NCI-H146 (cell line): ENCODE measurements at regions not wholly inside any gene's neighbourhood (a gene's known extent, or its start where the extent isn't known, plus 50 kb on each side); places are given as distances from the start of the nearest gene placed in this dataset.

Experiments used
- DNase-seq: peaks from one replicate; lab custom pipeline; 2025; lab: John Stamatoyannopoulos, UW

DNA sequence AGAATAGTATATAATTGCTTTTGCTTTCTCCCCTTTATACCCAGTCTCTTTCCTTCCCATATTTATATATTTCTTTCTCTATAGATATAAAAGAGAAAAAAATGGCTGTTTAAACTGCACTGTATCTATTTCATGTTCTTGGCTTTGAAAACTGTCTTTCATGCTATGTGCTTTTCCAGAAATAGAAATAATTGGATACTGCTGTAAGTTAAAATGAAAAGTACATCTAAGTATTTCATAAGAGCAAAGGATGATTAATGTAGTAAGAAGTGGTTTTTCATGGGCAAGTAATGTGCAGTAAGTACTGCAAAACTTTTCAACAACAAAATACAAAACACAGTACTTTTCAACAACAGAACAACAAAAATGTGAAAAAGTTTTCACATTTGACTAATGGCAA is 237.9 kb downstream of the SNCA start:
- DNase-seq, result no peak

DNA sequence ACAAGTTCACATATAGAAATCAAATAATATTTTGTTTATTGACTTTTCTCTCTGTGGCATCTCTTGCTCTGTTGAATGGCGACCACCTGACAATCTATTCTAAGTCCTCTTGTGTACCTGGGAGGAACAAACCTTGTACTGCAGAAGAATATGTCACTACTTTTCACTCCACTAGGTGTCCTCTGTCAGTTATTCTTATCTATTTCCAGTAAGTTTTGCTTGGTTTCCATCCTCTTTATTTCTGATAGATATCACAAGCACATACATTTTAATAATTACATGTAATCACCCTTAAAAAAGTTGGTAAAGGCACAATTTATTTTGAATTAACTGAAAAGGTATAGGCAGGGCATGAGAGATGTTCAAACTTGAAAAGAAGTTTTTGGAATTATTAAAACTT is 238.4 kb downstream of the SNCA start:
- peak; percentile 1 for DNase-seq

DNA sequence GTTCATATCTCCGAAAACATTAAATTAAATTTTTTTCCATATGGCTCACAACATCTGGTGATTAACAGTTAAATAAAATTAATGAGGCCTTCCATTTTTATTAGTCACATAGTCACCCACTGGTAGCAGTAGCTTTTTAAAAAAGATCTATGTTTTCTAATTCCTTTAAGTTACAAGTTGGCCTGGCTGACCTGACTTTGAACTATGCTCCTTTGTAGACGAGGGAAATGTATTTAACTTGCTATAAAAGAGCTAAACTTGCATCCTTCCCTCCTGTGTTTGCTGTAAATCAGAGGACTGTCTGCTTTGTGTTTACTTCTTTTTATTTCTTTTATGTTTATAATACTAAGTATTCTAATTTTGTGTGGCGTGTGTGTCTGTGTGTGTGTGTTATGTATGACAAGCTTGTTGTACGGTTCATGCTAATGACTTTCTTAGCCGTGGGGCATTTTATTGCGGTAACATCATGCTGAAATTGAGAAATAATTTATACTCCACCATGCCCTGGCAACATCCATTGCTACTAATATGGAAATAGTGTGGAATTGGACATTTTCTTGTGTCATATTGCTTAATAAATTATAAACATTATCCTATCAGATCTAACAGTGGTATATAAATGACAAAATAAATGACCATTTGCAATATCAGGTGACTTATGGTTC is 241.7 kb downstream of the SNCA start:
- DNase-seq, result no peak

DNA sequence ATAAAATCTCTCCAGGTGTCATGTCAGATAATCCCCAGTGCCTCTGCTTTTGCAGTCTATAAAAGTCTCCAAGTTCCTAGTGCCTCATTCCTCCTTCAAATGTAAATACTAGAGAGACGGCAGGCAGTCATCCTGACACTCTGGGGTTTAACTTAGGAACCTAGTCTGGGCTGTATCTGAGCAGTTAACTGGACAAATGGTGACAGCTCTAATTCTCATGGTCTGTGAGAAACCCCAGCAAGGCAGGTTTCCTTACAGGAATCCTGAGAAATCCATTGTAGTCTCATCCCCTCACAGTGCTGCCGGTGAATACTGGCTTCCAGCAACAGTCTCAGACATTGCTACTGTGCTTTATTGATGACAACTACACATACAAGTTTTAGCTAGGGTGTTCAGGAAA is 246.8 kb downstream of the SNCA start:
- DNase-seq, result no peak

DNA sequence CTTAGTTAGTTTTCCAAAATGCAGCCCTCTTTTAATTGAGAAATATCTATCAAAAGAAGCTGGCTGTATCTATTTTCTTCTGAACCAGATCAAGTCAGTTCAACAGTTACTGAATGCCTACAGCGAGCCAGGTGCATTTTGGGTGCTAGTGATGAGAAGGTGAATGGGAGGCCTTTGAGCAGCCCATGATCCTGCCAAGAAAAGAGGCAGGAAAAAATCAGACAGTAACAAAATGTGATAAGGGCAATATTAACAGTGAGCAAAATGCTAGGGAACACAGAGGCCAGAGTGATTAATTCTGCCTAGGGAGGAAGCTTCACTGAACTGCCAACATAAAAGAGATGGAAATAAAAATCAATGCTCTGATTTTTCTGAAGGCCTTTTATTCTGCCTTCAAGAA is 248.5 kb downstream of the SNCA start:
- DNase-seq, result no peak

DNA sequence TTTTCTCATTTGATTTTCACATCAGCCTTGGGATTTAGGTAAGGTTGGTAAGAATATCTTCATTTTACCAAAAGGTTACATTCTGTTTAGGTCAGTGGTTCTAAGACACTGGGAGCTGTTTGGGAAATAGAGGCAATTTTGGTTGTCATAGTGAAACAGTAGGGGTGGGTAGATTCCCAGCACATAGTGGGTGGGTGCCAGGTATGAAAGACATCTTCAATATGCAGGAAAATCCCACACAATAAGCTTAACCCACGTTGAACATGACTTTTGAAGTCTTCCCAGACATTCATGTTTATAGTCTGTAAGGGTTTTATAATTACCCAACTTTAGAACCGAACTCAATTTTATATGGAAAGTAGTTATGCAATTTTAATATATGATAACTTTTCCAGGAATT is 249.6 kb downstream of the SNCA start:
- DNase-seq, result no peak

DNA sequence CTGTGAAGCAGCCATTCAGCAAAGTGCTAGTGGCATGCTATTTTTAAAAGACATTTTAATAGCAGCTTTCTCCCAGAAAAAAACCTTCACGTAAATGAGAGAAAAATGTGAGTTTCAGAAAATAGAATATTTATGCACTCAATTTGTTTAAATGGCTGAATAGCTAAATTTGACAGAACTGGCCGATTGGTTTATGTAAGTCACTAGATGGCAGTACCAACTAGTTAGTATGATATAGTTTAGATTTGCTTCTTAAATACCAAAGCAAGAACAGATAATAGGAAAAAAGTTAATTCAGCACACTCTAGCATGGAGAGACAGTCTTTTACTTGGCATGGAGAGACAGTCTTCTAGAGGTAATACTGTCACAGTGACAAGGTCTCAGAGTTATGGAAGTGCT is 250.1 kb downstream of the SNCA start:
- no peak for DNase-seq

DNA sequence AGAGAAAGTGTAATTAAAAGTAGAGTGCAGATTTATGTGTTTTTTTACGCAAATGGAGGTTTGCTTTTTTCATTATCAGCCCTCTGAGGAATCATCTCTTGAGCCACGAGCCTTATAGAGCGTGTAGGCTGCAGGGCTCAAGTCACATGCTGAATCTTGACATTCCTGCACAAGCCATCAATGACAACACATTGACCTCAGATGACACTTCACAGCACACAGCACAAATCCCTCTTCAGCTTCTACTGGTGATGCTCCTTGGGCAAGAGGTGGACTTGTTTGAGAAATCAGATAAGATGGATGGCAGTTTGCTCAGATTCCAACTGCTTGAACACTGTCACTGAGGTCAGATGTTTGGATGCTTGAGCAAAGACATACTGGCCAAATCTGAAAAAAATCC is 250.6 kb downstream of the SNCA start:
- DNase-seq, result no peak

DNA sequence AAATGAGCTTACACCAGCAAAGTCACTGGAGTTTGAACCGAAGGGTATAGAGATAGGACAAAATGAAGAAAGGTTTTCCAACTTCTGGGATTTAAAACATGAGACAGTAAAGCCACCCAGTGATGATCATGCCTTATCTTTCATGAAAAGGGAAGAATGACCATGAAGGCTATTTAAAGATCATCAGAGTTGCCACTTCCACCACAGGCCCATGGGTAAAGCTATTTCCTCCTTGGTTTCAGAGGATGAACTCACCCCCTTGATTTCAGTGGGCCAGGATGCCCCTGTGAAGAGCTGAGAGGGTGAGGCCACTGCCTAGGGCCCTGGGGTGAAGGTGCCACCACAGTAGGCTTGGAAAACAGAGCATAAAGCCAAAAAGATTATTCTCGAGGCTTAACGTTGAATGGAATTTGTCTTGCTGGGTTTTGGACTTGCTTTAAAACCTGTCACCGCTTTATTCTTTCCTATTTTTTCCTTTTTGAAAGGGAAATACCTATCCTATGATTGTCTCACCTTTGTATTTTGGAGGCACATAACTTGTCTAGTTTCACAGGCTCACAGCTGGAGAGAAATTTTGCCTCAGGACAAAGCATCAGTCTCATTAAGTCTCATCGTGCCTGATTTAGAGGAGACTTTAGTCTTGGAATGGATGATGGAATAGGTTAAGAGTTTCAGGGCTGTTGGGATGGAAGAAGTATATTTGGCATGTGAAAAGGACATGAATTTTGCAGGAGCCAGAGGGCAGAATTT is 254.0 kb downstream of the SNCA start:
- DNase-seq, result no peak

DNA sequence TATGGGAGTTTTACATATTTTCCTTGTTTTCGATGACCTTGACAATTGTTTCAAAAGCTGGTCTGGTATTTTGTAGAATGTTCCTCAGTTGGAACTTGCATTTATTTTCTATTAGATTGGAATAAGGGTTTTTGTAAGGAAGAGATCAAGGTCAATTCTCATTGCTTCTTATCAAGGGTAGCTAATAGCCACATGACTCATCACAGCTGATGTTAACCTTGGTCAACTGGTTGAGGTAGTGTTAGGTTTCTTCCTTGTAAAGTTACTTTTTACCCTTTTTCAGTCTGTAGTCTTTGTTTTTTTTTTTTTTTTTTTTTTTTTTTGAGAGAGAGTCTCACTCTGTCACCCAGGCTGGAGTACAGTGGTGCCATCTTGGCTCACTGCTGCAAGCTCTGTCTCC is 257.2 kb downstream of the SNCA start:
- DNase-seq, result no peak

DNA sequence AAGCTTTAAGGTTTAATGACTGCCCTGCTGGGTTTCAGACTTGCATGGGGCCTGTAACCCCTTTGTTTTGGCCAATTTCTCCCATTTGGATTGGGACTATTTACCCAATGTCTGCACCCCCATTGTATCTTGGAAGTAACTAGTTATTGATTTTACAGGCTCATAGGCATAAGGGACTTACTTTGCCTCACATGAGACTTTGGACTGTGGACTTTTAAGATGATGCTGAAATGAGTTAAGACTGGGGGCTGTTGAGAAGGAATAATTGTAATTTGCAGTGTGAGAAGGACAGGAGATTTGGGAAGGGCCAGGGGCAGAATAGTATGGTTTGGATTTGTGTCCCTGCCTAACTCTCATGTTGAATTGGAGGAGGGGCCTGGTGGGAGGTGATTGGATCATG is 260.7 kb downstream of the SNCA start:
- no peak for DNase-seq

DNA sequence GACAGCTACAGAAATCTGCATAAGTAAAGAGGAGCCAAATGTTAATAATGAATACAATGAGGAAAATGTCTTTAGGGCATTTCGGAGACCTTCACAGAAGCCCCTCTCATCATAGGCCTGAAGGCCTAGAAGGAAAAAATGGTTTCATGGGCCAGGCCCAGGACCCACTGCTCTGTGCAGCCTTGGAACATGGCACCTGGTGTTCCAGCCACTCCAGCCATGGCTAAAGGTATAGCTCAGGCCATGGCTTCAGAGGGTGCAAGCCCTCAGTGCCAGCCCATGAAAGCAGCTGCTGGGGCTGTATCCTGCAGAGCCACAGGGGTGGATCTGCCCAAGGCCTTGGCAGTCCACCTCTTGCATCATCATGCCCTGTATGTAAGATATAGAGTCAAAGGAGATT is 261.1 kb downstream of the SNCA start:
- DNase-seq, result no peak

DNA sequence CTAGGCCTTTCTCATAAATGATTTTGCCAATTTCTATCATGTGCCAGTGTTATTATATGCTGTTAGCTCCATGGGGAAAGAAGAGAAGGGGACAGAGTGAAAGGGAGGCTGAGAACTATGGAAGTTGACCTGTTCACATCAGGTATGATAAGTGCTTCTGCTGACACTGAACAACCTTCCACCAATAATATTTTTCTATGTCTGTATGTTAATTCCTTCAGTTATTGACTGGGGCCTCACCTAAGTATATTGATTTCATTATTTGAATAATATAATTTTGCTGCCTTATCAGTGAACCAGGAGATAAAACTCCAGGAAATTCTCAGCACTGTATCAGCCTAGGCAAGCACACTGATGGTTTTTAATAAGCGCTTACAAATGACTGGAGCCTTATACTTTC is 262.8 kb downstream of the SNCA start:
- DNase-seq, result no peak

DNA sequence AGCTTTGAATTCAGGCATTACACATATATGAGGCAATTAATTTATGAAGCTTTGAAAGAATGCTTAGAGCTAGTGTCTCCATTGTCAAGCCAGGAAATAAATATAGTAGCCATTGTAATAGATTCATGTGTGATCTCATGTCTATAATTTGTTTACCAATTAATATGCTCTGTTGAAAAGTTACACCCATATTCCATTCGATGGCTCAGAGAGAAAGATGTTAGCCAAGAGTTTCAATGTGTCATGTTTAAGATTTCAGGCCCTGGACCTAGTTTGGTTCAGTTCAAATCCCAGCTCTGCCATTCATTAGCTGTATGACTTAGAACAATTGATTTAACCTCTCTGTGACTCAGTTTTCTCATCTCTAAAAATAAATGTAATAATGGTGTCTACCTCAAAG is 263.3 kb downstream of the SNCA start:
- no peak for DNase-seq

DNA sequence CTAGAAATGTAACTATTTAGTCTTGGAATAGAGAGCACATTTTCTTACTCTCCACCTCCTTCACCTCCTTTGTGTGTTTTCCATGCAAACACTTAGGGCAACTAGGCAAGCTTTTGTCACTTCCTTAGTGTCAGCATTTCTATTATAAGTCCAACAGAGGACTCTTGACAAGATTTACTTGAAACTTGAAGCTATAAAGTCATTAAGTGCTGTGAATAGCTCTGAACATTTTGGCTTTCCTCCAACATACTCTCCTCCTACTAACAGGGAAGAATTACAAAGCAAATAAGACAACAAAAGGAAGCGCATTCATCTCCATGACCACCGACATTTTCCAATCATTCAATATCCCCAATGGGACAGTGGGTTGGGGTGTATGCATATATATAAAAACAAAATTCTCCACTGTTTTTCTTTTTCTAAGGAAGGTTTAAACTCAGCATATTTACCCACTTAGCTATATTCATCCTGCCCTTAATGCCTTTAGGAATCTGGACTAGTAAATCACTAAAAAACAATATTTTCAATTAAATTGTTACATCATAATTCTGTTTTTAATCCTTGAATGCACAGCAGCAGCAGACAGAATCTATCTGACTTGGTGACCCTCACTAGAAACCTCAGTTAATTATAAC is 264.6 kb downstream of the SNCA start:
- DNase-seq, result peak; percentile 60

DNA sequence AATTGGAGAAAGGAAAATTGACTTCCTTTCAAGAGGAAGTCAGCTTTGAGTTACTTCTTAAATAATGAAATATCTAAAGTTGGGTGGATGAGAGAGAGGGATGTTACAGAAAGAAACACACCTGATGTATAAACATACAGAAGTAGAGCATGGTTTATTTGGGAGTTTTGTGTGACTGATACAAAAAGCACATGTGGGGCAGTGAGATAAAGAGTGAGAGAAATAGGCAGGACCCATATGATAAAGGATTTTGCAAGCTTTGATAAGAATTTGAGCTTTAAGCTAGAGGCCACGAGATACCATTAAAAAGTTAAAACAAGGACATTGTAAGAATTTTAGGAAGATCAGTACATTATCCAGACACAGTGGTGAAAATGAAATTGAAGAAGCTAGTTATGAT is 263.3 kb upstream of the GPRIN3 start:
- no peak for DNase-seq

DNA sequence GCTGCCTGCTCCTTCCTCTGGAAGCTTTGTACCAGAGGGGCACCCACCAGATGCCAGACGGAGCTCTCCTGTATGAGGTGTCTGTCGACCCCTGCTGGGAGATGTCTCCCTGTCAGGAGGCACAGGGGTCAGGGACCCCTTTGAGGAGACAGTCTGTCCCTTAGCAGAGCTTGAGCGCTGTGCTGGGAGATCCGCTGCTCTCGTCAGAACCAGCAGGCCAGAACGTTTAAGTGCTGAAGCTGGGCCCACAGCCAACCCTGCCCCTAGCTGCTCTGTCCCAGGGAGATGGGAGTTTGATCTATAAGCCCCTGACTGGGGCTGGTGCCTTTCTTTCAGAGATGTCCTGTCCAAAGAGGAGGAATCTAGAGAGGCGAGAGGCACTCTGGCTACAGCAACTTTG is 260.3 kb upstream of the GPRIN3 start:
- no peak for DNase-seq

DNA sequence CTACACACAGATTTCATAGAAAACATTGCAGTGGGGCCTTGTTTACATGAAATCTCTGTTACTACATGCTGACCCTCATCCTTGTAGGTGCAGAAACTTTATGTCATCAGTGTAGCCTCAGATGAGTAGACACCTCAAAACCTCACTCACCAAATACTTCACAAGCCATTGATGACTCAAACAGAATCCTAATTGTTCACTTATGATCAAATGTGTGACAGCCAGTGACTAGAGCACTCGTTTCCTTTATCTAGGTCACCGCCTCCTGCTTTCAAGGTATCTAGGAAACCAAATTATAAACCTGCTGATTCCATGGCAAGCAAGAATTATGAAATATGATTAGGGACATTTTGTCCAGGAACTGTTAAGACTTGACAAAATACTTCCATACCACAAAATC is 255.8 kb upstream of the GPRIN3 start:
- no peak for DNase-seq

DNA sequence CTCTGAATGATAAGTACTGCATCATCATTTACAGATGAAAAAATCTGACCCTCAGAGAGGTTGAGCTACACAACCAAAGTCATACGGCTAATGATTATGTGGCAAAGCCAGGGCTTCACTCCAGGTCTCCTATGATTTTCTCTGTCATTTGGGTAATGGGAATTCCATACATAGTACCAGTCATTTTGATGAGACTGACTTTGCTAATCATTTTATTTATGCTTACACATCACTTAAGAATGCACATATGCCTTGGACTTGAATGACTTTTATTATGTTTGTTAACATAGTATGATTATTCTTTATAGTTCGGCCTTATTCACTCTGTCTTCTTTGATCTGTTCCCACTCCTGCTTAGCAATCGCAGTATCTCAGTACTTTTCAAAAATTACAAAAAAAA is 255.1 kb upstream of the GPRIN3 start:
- DNase-seq, result no peak

DNA sequence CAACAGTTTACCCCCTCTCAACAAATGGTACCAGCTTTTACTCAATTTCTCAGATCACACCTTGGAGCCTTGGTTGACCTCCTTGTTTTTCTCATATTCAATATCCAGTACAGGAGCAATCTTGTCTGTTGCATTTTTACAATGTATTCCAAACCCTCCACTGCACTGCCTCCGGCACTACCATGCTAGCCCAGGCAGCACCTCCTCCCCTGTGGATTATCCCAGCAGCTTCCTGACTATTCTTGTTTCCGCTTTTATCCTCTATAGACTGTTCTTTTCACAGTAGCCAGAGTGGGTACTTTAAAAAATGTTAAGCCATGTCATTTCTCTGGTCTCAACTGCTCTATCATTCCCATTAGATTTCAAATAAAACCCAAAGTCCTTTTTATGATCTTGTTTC is 253.4 kb upstream of the GPRIN3 start:
- DNase-seq, result no peak

DNA sequence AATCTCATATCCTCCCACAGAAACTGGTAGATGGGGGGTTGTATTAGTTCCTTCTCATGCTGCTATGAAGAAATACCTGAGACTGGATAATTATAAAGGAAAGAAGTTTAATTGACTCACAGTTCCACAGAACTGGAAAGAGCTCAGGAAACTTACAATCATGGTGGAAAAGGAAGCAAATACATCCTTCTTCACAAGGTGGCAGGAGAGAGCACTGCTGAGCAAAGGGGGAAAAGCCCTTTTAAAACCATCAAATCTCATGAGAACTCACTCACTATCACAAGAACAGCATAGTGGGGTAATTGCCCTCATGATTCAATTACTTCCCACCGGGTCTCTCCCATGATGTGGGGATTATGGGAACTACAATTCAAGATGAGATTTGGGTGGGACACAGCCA is 250.5 kb upstream of the GPRIN3 start:
- no peak for DNase-seq

DNA sequence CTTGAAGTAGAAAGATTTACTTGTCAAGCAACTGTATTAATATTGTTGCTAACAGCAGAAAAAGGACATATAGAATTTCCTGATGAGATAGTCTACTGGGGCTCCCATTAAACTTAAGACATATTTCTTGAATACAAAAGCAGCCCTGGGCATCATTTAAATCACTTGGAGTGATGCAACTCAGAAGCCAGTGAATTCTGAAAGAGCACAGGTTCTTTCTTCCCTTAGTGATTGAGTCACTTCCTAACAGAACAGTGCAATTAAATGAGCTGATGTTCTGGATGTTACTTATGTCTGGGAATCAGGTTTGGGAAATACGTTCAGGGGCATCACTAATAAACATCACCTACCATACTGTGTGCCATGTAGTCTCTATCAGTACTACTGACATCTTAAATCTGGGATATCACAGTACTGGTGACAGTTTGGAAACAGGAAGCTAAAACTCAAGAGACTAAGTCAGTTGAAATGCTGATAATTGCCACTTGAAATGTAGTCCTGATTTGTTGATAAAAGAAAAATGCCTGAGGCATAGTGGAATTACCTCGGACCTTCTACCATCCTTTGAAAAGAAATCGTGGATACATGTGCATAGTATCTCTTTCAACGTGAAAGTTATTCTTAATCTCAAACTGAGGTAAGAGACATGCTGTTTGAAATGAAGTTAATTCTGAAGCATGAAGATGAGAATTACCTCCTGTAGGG is 249.2 kb upstream of the GPRIN3 start:
- no peak for DNase-seq

DNA sequence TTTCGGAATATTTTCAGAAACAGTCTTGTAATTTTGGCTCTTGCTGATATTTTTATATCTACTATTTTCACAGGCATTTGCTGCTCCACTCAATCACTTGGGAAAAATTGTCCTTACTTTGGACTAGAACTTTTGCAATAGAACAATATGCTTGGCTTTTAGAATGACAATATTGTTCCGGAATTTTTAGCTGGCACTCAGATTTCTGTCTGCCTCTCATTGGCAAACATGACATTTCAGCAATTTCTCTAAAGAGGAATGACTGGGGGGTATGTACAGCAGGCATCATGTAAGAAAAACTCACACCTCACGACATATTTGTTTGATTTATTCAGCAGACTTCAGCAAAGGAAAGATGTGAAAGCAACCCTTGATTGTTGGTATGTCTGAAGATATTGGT is 243.6 kb upstream of the GPRIN3 start:
- no peak for DNase-seq
